GM21786 (cell line): ENCODE measurements at regions not wholly inside any gene's neighbourhood (a gene's known extent, or its start where the extent isn't known, plus 50 kb on each side); places are given as distances from the start of the nearest gene placed in this dataset.

ENCODE experiments used
- ATAC-seq: cut with Tn5 transposase; IDR thresholded peaks from one replicate; pipeline ENCODE4 v1.9.1; 2021; ENCODE audit not compliant: unreplicated experiment

- ATAC-seq = no peak
These were observed 82.5 kb upstream of the BHLHE23 start for GRCh38 chr20:63089051-63089907.

- no peak for ATAC-seq
These were observed 81.3 kb upstream of the BHLHE23 start for GRCh38 chr20:63087872-63088680.

GRCh38 chr20:63087236-63087871 is 80.6 kb upstream of the BHLHE23 start:
- ATAC-seq = no peak

- ATAC-seq = no peak
These were observed 79.9 kb upstream of the BHLHE23 start for GRCh38 chr20:63086421-63087235.

GRCh38 chr20:63085151-63085861 is 78.5 kb upstream of the BHLHE23 start:
- ATAC-seq = no peak

- no peak for ATAC-seq
These were observed 77.8 kb upstream of the BHLHE23 start for GRCh38 chr20:63084563-63084927.

- ATAC-seq = no peak
These were observed 77.2 kb upstream of the BHLHE23 start for GRCh38 chr20:63083831-63084562.

- no peak for ATAC-seq
These were observed 76.4 kb upstream of the BHLHE23 start for GRCh38 chr20:63082939-63083735.

- no peak for ATAC-seq
These were observed 75.7 kb upstream of the BHLHE23 start for GRCh38 chr20:63082308-63082938.

GRCh38 chr20:63081831-63082230 is 75.1 kb upstream of the BHLHE23 start:
- ATAC-seq = no peak

- ATAC-seq = no peak
These were observed 74.6 kb upstream of the BHLHE23 start for GRCh38 chr20:63081351-63081750.

- no peak for ATAC-seq
These were observed 74.0 kb upstream of the BHLHE23 start for GRCh38 chr20:63080811-63081210.

- no peak for ATAC-seq
These were observed 73.6 kb upstream of the BHLHE23 start for GRCh38 chr20:63080411-63080810.

- ATAC-seq = no peak
These were observed 73.2 kb upstream of the BHLHE23 start for GRCh38 chr20:63079971-63080370.

- no peak for ATAC-seq
These were observed 70.9 kb upstream of the BHLHE23 start for GRCh38 chr20:63077705-63078104.

- ATAC-seq = no peak
These were observed 69.7 kb upstream of the BHLHE23 start for GRCh38 chr20:63076421-63076820.

GRCh38 chr20:63074631-63075030 is 67.9 kb upstream of the BHLHE23 start:
- no peak for ATAC-seq

- ATAC-seq = no peak
These were observed 67.4 kb upstream of the BHLHE23 start for GRCh38 chr20:63074182-63074581.
